HG03280 (cell line): ENCODE measurements at regions not wholly inside any gene's neighbourhood (a gene's known extent, or its start where the extent isn't known, plus 50 kb on each side); places are given as distances from the start of the nearest gene placed in this dataset.
"Not testable (repeated sequence)": the region's sequence is repeated elsewhere in the genome, so short reads cannot be mapped to it uniquely, and the experiment has no call there.

Source experiments
- ATAC-seq: cut with Tn5 transposase; IDR thresholded peaks from one replicate; pipeline ENCODE4 v1.9.1; 2021; ENCODE audit warnings: mild to moderate bottlenecking, moderate library complexity; ENCODE audit not compliant: unreplicated experiment

DNA sequence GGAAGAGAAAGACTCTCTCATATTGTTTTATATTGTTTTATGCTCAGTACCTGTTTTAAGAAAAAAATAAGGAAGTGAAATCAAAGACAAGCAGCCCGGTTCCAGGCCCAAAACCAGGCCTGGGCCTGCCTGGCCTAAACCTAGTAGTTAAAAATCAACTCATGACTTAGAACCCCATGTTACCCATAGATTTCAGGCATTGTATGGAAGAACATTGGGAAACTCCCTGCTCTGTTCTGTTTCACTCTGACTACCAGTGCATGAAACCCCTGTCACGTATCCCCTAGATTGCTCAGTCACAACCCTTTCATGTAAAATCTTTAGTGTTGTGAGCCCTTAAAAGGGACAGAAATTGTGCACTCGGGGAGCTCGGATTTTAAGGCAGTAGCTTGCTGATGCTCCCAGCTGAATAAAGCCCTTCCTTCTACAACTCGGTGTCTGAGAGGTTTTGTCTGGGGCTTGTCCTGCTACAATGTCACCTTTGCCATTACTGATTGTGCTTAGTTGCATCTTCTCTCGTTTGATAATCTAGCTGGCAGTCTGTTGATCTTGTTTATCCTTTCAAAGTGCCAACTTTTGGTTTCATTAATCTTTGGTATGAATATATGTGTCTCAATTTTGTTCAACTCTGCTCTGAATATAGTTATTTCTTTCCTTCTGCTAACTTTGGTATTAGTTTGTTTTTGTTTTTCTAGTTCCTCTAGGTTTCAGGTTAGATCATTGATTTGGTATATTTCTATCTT, 842.8 kb upstream of the NDST4 start:
- ATAC-seq = peak; percentile 62

DNA sequence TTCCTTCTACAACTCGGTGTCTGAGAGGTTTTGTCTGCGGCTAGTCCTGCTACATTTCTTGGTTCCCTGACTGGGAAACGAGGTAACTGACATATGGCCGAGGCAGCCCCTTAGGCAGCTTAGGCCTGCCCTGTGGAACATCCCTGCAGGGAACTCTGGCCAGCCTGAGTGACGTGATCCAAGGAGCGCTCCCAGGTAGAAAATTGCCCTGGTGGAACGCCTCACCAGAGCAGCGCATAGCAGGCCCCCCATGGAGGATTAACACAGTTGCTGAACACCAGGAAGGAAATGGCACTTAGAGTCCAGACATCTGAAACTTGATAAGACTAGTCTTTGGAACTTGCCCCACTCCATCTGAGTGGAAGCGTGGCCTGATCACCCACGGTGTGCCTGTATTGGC, 837.4 kb upstream of the NDST4 start:
- ATAC-seq = no peak

DNA sequence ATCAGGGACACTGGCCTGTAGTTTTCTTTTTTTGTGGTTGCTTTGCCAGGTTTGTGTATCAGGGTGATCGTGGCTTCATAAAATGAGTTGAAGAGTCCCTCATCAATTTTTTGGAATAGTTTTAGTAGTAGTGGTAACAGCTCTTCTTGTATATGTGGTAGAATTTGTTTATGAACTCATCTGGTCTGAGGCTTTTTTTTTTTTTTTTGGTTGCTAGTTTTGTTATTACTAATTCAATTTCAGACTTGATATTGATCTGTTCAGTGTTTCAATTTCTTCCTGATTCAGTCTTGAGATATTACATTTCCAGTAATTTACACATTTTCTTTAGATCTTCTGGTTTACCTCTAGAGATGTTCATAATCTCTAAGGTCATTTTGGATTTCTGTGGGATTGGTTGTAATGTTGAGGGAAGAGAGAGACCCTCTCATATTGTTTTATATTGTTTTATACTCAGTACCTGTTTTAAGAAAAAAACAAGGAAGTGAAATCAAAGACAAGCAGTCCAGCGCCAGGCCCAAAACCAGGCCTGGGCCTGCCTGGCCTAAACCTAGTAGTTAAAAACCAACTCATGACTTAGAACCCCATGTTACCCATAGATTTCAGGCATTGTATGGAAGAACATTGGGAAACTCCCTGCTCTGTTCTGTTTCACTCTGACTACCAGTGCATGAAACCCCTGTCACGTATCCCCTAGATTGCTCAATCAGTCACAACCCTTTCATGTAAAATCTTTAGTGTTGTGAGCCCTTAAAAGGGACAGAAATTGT, 836.7 kb upstream of the NDST4 start:
- not testable (repeated sequence) for ATAC-seq

DNA sequence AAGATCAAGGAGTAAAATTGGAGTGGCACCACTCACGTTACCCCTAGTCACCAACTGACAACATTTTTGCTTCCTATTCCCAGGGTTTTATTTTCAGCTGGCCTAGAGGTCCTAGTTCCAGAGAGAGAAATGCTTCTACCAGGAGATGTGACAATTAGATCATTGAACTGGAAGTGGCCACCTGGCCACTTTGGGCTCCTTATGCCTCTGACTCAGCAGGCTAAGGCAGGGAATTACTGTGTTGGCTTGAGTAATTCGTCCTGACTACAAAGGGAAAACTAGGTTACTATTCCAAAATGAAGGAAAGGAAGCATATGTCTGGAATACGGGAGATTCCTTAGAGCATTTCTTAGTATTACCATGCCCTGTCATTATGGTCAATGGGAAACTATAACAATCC, 831.6 kb upstream of the NDST4 start:
- no peak for ATAC-seq

DNA sequence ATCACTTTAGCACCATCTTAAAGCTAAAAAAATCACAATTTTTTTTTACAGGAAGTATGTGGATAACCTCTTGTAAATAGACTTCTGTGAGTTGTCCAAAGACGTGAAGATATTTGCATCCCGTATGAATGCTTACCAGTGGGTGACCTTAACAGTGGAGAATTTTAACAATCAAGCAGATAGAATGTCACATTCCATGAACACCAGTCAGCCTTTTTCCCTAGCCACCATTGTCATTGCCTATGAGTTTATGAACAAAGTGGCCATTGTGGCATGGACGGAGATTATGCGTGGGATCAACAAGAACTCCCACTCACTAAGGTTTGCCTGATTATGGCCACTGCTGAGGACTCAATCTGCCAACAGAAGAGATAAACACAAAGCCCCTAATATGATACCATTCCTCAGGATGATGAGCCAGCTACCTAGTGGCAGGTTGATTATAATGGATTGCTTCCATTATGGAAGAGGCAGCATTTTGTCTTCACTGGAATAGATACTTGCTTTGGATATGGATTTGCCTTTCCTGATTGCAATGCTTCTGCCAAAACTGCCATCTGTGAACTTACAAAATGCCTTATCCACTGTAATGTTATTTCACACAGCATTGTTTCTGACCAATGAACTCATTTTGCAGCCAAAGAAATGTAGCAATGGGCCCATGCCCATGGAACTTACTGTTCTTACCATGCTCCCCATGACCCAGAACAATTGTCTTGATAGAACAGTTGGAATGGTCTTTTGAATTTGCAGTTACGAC, 830.9 kb upstream of the NDST4 start:
- no peak for ATAC-seq

DNA sequence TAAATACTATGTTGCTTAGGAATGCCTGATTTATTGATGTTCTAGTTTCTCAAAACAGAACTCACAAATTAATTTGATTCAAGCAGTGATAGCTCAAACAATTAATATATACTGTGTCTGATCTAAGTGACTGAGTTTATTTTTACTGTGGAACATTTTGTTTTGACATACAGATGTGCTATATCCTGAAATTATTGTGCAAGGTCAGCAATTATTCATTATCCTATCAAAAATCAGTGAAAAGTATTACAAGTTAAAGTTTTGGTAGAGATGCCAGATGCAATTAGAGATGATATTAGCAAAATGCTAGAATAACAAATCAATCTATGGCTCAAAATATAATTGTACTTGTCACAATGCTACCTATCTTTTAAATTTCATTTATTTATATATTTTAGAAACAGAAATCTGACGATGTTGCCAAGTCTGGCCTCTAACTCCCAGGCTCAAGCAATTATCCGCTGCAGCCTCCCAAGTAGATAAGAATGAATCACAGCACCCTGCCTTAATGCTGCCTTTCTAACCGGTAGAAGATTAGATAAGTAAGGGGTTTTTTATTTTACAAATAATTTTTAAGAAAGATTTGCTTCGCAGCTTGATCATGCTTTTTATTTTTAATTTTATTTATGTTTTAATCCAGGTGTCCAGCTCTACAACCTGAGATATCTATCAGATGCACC, 825.5 kb upstream of the NDST4 start:
- no peak for ATAC-seq

DNA sequence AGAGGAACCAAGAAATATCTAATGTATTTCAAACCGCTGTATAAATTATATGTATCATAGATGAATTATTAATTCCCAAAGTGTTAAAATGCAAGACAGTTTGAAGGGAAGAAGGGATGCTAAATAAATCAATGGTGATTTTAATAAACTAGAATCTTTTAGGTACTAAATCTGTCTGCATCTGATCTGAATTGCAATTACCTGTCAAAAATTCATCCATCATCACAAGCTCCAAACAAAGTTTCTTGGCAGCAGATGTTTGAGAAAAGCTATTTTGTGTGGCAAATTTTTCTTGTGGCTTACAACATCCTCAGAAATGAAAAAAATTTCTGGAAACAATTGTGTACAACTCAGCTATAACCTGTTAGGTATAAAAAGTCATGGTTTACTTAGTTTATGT, 816.0 kb upstream of the NDST4 start:
- ATAC-seq = no peak

DNA sequence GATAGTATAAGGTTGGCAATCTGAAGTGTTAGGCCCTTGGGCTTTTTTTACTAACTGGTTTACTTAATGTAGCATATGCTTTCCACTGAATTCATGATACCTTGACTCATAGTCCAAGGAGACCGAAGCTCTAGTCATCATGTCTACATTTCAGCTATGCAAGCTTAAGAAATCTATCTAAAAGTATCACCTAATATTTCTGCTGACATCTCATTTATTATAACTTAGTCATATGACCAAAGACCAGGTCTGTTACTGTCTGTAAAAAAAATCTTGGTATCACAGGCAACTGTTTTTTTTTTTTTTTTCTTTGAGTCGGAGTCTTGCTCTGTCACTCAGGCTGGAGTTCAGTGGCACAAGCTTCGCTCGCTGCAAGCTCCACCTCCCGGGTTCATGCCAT, 814.0 kb upstream of the NDST4 start:
- no peak for ATAC-seq

DNA sequence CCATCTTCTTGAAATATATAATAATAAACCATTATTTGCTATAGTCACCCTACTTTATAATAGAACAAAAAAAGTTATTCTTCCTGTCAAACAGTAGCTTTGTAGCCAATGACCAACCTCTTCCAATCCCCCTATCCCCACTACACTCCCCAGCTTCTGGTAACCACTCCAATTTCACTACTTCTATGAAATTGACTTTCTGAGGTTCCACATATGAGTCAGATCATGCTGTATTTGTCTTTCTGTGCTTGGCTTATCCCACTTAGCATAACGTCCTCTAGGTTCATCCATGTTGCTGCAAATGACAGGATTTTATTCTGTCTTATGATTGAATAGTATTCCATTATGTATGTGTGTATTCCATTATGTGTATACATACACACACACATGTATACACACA, 809.7 kb upstream of the NDST4 start:
- ATAC-seq = no peak

DNA sequence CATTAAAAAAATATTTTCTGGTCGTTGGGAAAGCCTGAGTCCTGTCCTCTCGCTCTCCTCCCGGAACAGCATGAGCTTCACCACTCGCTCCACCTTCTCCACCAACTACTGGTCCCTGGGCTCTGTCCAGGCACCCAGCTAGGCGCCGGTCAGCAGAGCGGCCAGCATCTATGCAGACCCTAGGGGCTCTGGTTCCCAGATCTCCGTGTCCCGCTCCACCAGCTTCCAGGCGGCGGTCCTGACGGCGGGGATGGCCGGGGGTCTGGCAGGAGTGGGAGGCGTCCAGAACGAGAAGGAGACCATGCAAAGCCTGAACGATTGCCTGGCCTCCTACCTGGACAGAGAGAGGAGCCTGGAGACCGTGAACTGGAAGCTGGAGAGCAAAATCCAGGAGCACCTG, 807.2 kb upstream of the NDST4 start:
- ATAC-seq = no peak

DNA sequence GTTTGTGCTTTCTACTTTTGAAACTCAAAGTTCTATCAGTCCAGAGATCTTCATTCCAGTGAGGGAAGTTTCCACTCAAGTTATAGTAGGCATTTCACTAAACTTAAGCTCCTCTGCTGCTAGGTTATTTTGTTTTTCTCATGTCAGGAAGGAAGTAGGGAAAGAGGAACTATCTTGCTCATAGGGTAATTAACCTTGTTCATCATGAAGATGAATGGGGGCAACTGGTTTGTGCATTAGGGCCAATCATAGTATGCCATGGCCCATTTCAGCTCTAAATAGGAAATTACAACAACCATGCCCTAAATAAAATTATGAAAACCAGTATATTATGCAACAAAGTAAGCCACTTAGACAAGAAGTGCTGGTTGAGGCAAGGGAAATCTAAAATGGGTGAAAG, 804.7 kb upstream of the NDST4 start:
- ATAC-seq = no peak

DNA sequence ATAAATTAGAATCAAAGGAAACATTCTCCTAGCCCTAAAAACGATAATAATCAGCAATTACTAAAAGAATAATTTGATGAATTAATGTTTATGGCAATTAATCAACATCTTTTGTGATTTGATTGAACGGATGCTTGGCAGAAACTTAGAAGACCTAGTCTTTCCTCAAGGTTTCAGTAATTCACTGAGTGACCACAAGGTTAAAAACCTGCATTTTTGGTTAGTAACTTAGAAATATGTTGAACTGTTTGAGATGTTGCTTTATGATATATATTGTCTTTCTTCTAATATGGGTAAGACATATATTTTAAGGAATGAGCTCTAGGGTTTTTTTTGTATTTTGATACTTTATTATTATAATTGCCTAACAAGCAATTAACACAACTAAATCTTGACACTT, 793.0 kb upstream of the NDST4 start:
- ATAC-seq = no peak

DNA sequence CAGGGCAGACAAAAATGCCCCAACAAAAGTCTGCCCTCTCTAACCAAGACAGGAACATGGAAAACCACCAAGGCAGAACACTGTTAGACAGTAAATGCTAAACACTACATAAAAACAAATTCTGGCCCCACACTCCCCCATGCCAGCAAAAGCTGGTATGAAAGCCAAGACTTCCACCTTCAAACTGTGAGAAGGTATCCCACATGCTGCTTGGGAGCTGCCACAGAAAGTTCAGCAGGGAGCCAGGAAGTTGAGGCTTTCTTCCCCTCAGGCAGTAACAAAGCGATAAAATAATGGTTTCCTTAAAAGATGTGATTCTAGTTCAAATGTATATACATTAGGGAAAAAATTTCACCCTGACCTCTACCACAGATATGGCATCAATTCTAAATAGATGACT, 770.4 kb upstream of the NDST4 start:
- no peak for ATAC-seq

DNA sequence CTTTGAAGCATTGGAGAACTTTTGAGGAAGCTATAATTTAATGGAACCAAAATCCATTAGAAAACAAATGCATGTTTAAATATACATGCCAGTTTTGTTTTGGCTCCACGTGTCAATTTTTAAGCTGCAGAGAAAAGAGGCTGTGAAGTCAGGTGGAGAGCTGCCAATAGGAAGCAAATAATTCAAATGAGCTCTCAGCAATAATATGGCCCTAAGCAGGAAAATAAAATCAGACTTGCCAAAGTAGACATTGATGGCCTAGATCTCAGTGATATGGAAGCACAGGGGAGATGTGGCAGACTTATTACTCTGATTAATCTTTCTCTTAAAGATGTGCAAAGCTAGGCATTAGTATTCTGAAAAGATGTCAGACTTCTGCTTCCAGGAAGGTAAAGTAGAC, 769.8 kb upstream of the NDST4 start:
- ATAC-seq = no peak

DNA sequence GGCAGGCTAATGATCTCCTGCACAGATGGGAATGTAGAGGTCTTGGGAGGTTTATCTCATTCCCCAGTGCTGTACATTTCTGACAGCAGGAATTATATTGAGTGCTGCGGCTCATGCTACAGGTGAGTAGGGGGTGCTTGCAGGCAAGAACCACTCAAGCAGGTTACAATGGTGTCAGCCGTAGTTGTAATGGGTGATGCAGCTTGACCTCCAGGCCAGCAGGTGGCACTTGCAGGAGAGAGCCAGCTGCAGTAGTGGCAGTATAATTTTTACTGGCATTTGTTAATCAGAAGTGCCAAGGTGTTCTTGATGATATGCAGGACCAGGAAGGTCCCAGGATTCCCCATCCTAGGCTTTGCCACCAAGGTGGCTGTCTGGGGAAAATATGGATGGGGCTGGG, 759.6 kb upstream of the NDST4 start:
- no peak for ATAC-seq

DNA sequence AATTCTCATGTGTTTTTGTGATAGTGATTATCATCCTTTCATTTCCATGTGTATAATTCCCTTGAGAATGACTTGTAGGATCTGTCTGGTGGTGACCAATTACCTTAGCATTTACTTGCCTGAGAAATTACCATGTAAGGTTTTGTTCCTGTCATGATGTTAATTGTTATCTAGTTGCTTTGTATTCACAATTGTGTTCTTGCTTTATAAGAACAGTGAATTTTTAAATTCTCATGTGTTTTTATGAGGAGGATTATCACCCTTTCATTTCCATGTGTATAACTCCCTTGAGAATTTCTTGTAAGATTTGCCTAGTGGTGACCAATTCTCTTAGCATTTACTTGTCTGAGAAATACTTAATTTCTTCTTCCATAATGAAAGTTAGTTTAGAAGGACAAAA, 758.2 kb upstream of the NDST4 start:
- no peak for ATAC-seq

DNA sequence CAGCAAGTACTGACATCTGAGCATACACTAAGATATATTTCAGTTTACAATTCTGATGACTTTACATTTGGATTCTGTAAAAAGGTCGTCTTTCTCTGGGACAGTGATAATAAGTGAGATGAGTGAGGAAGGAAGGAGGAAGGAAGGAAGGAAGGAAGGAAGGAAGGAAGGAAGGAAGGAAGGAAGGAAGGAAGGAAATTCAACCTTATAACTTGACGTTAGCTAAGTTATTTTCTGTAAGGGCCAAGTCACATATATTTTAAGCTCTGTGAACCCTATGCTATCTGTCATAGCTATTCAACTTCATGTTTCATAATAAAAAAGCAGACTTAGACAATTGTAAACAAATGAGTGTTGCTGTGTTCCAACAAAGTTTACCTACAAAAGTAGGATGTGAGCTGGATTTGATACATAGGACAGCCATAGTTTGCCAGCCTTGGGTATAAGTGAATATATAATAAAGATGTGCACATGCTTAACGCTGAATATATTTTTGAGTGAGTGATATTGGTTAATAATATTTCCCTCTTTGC, 753.0 kb upstream of the NDST4 start:
- no peak for ATAC-seq

DNA sequence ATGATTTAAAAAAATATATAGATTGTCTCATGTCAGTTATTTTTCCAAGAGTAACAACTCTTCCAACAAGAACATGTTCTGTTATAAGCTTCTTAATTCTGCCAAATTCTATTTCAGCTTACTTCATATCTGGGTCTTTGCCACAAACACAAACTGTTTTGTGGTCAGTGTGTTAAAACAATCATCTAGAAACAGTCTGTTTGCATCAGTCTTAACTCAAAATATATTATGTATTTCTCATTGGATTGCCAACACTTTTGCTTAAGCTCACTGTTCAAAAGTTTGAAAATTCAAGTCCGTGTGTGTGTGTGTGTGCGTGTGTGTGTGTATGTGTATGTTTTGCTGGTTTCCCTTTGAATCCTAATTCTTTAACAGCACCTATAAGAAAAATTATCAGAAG, 752.3 kb upstream of the NDST4 start:
- no peak for ATAC-seq

DNA sequence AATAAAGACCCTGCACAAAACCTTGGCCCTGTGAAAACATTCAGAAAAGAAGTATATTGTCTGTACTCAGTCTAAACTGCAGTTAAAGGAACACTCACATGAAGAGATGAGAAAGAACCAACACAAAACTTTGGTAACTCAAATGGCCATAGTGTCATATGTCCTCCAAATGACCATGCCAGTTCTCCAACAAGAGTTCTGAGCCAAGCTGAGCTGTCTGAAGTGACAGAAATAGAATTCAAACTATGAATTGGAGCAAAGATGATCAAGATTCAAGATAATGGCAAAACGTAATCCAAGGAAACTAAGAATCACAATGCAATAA, 739.3 kb upstream of the NDST4 start:
- no peak for ATAC-seq

DNA sequence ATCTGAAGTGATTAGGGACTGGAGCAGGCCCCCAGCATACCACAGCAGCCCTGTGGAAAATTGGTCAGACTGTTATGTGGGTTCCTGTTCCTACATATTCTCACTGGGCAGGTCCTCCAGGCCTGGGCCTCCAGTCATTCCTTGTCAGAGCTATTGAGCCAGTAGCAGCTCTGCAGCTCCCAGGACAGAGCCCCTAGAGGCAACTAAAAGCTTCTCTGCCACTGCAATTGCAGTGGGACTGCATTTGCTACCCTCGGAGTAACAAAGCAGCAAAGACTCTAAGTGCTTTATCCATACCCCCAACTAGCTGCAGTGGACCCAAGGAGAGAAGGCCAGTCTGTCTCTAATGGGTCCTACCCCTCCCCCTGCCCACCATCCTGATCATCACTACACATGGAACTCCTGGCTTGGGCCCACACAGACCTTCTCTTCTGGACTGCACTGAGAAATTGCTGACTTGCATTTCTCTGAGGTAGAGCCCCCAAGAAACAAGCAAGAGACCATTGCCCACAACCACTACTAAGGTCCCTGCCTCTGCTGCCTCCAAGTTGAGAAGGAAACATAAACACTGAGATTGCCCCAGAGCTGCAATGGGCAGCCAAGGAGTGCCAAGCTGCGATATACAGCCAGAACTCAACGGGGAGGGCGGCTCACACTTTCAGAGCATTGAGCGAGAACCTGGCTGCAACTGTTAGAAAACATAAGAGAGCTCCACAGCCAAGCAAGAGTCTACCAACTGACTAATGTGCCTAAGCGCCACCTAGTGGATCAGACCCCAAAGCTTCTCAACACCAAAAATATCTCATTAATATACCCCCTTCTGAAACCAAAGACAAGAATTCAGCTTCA, 738.7 kb upstream of the NDST4 start:
- peak; percentile 89 for ATAC-seq
